ENCODE measurements at regions not wholly inside any gene's neighbourhood (a gene's known extent, or its start where the extent isn't known, plus 50 kb on each side); places are given as distances from the start of the nearest gene placed in this dataset.

DNA sequence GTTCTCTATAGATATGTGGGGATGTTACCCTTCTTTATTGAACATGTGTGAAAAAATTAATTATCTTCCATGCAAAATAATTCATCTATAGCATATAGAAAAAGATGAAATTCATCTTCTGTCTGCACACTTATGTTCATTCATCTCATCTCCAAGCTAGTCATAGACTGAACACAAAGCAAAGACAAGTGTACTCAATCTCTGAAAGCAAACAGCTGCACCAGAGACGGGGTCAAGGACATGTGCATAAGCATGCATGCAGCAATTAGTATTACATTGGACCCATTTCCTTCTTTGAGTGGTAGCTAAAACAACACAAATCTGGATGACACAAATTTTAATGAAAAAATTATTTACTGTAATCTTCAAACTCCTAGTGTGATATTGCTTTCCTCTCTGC is 547.0 kb upstream of the COX7C start:
- DNase-seq (ENCODE audit: low read depth) (no peak), FAIRE-seq (no peak)
- Histone ChIP-seq H3K4me3 (ENCODE audit: low read depth, low read length) (no peak overlapping the region), H3K27me3 (ENCODE audit: control insufficient read depth, insufficient read depth, low read length) (no peaks in the 10 kb centered on the region), H3K36me3 (ENCODE audit: control insufficient read depth, insufficient read depth, low read length) (no peaks in the 10 kb centered on the region)
- TF ChIP-seq CTCF (IDR thresholded peaks at IDR 0.05; ENCODE audit: insufficient read depth, low read length, severe bottlenecking): no peak

DNA sequence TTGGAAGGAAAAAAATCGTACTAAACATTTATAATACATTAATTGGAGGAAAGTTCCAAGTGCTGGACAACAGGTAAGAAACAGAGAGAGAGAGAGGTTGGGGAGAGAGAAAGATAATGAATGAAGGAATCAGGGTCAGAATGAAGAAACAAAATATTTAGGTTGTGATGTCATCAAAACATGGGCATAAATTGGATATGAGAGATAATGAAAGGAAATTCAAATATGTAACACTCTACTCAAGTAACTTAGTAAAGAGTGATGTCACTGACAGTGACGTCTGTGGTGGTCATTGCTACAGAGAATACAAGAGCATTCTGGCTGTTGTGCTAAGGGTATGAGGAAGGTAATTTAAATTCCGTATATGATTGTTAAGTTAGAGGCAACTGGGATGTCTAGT is 543.4 kb upstream of the COX7C start:
- Histone ChIP-seq H3K27me3 (ENCODE audit: control insufficient read depth, insufficient read depth, low read length) (no peaks in the 10 kb centered on the region), H3K4me3 (ENCODE audit: low read depth, low read length) (no peak overlapping the region), H3K36me3 (ENCODE audit: control insufficient read depth, insufficient read depth, low read length) (no peaks in the 10 kb centered on the region)
- FAIRE-seq: no peak
- no peak for DNase-seq (ENCODE audit: low read depth)
- no peak for TF ChIP-seq CTCF (IDR thresholded peaks at IDR 0.05; ENCODE audit: insufficient read depth, low read length, severe bottlenecking)

GRCh38 chr5:86075139-86075538 is 542.6 kb upstream of the COX7C start:
- TF ChIP-seq CTCF (IDR thresholded peaks at IDR 0.05; ENCODE audit: insufficient read depth, low read length, severe bottlenecking): no peak
- Histone ChIP-seq H3K36me3 (ENCODE audit: control insufficient read depth, insufficient read depth, low read length) (no peaks in the 10 kb centered on the region), H3K27me3 (ENCODE audit: control insufficient read depth, insufficient read depth, low read length) (no peaks in the 10 kb centered on the region), H3K4me3 (ENCODE audit: low read depth, low read length) (no peak overlapping the region)
- no peak for DNase-seq (ENCODE audit: low read depth)
- no peak for FAIRE-seq

DNA sequence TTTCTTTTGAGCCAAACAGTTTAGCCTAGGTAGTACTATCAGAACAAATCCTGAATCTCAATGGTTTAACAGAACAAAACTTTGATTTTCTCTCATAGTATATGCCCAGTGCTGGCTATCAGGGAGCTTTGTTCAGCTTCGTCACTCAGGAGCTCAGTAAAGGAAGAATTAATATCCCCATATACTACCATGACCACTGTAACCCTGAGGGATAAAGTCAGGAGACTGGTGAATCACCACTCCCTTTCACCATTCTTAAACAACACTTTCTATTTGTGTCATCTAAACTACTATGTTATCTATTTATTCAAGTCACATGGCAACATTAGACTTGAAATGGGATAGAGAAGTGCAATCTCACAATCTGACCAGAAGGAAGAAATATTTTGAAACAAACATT is 522.6 kb upstream of the COX7C start:
- H3K27me3 ChIP-seq (ENCODE audit: control insufficient read depth, insufficient read depth, low read length): no peaks in the 10 kb centered on the region
- DNase-seq (ENCODE audit: low read depth) (peak; percentile 1), FAIRE-seq (no peak)
- TF ChIP-seq CTCF (IDR thresholded peaks at IDR 0.05; ENCODE audit: insufficient read depth, low read length, severe bottlenecking): no peak
- no peak overlapping the region for H3K4me3 ChIP-seq (ENCODE audit: low read depth, low read length)
- H3K36me3 ChIP-seq (ENCODE audit: control insufficient read depth, insufficient read depth, low read length): no peaks in the 10 kb centered on the region

GRCh38 chr5:86101966-86102365 is 515.8 kb upstream of the COX7C start:
- FAIRE-seq (no peak), DNase-seq (ENCODE audit: low read depth) (no peak)
- no peak for TF ChIP-seq CTCF (IDR thresholded peaks at IDR 0.05; ENCODE audit: insufficient read depth, low read length, severe bottlenecking)
- no peaks in the 10 kb centered on the region for H3K27me3 ChIP-seq (ENCODE audit: control insufficient read depth, insufficient read depth, low read length)
- H3K36me3 ChIP-seq (ENCODE audit: control insufficient read depth, insufficient read depth, low read length): no peaks in the 10 kb centered on the region
- no peak overlapping the region for H3K4me3 ChIP-seq (ENCODE audit: low read depth, low read length)

DNA sequence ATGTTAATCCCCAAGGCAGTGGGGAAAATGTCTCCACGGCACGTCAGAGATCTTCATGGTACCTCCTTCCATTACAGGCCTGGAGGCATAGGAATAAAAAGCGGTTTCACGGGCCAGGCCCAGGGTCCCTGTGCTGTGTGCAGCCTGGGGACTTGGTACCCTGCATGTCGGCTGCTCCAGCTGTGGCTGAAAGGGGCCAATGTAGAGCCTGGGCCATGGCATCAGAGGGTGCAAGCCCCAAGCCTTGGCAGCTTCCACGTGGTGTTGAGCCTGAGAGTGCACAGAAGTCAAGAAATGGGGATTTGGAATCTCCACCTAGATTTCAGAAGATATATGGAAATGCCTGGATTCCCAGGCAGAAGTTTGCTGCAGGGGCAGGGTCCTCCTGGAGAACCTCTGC is 508.9 kb upstream of the COX7C start:
- Histone ChIP-seq H3K4me3 (ENCODE audit: low read depth, low read length) (no peak overlapping the region), H3K27me3 (ENCODE audit: control insufficient read depth, insufficient read depth, low read length) (no peaks in the 10 kb centered on the region), H3K36me3 (ENCODE audit: control insufficient read depth, insufficient read depth, low read length) (no peaks in the 10 kb centered on the region)
- TF ChIP-seq CTCF (IDR thresholded peaks at IDR 0.05; ENCODE audit: insufficient read depth, low read length, severe bottlenecking): no peak
- DNase-seq (ENCODE audit: low read depth) (no peak), FAIRE-seq (no peak)
